GM23338 (cell line): ENCODE measurements at regions not wholly inside any gene's neighbourhood (a gene's known extent, or its start where the extent isn't known, plus 50 kb on each side); places are given as distances from the start of the nearest gene placed in this dataset.
"Not testable (repeated sequence)": the region's sequence is repeated elsewhere in the genome, so short reads cannot be mapped to it uniquely, and the experiment has no call there.

Source experiments
- ATAC-seq: fragments of 200-7000 bp; cut with Tn5 transposase; 3 replicates; pipeline ENCODE4 v1.9.1; 2020
- DNase-seq: peaks from one replicate; pipeline ENCODE4 v3.0.0-alpha.2; 2015; ENCODE audit warnings: low spot score
- H2AFZ ChIP-seq: fragments of 200-600 bp; sonication (generic); 2 replicates; pipeline ENCODE4 v1.8.0; 2016; ENCODE audit warnings: antibody characterized with exemption, mild to moderate bottlenecking, moderate library complexity
- H3F3A ChIP-seq: fragments of 200-600 bp; sonication (generic); replicated peaks from 2 replicates; pipeline ENCODE4 v1.8.0; 2017; ENCODE audit warnings: antibody characterized with exemption, mixed run types, low read depth
- H3K27ac ChIP-seq: fragments of 200-600 bp; sonication (generic); 2 replicates; pipeline ENCODE4 v1.6.1; 2016; ENCODE audit warnings: low read depth
- H3K27me3 ChIP-seq: fragments of 200-600 bp; sonication (generic); 2 replicates; pipeline ENCODE4 v1.8.0; 2016; ENCODE audit warnings: mild to moderate bottlenecking, mixed run types, moderate library complexity; ENCODE audit not compliant: insufficient read depth
- H3K36me3 ChIP-seq: fragments of 200-600 bp; sonication (generic); 2 replicates; pipeline ENCODE4 v1.8.0; 2016; ENCODE audit warnings: mild to moderate bottlenecking; ENCODE audit not compliant: insufficient read depth
- H3K4me1 ChIP-seq: fragments of 200-600 bp; sonication (generic); 2 replicates; pipeline ENCODE4 v1.8.0; 2016; ENCODE audit warnings: mild to moderate bottlenecking, moderate library complexity; ENCODE audit not compliant: insufficient read depth
- H3K4me2 ChIP-seq: fragments of 200-600 bp; sonication (generic); 2 replicates; pipeline ENCODE4 v1.7.1; 2017; ENCODE audit warnings: mixed run types
- H3K4me3 ChIP-seq: fragments of 200-600 bp; sonication (generic); 2 replicates; pipeline ENCODE4 v1.6.1; 2016; ENCODE audit warnings: mixed run types
- H3K79me2 ChIP-seq: fragments of 200-600 bp; sonication (generic); replicated peaks from 2 replicates; pipeline ENCODE4 v1.8.0; 2017; ENCODE audit warnings: mild to moderate bottlenecking; ENCODE audit not compliant: insufficient read depth
- H3K9me2 ChIP-seq: fragments of 200-600 bp; sonication (generic); 2 replicates; pipeline ENCODE4 v1.8.0; 2017; ENCODE audit not compliant: insufficient read depth
- H4K20me1 ChIP-seq: fragments of 200-600 bp; sonication (generic); replicated peaks from 2 replicates; pipeline ENCODE4 v1.8.0; 2017; ENCODE audit warnings: mild to moderate bottlenecking; ENCODE audit not compliant: insufficient read depth
- H3K27ac Mint-ChIP-seq: 2 replicates; pipeline ENCODE4 v1.8.0; 2020; ENCODE audit warnings: inconsistent platforms, mild to moderate bottlenecking, moderate library complexity, mixed read lengths
- H3K27me3 Mint-ChIP-seq: 3 replicates; pipeline ENCODE4 v1.8.0; 2022; ENCODE audit warnings: low read depth, mild to moderate bottlenecking, moderate library complexity, mixed read lengths, inconsistent platforms; ENCODE audit not compliant: insufficient read depth, poor library complexity
- H3K36me3 Mint-ChIP-seq: 3 replicates; pipeline ENCODE4 v1.8.0; 2021; ENCODE audit warnings: low read depth, mild to moderate bottlenecking, inconsistent platforms, moderate library complexity, mixed read lengths
- H3K4me1 Mint-ChIP-seq: 3 replicates; pipeline ENCODE4 v1.8.0; 2020; ENCODE audit warnings: mild to moderate bottlenecking, inconsistent platforms, mixed read lengths
- H3K4me3 Mint-ChIP-seq: 3 replicates; pipeline ENCODE4 v1.8.0; 2021; ENCODE audit warnings: moderate library complexity, mild to moderate bottlenecking, inconsistent platforms, mixed read lengths
- H3K9me3 Mint-ChIP-seq: 3 replicates; pipeline ENCODE4 v1.8.0; 2020; ENCODE audit warnings: moderate library complexity, mild to moderate bottlenecking, inconsistent platforms, mixed read lengths
- CREB1 ChIP-seq: fragments of 250-450 bp; sonication (Bioruptor Pico); IDR thresholded peaks from 2 replicates; pipeline ENCODE4 v1.5.0; 2020; ENCODE audit warnings: low read depth, mild to moderate bottlenecking, moderate library complexity
- NANOG ChIP-seq: IDR thresholded peaks from 2 replicates; pipeline ENCODE4 v1.6.1; 2016; ENCODE audit warnings: antibody characterized with exemption, borderline replicate concordance
- POLR2AphosphoS5 ChIP-seq: IDR thresholded peaks from 2 replicates; pipeline ENCODE4 v1.6.1; 2016; ENCODE audit warnings: antibody characterized with exemption, low read depth
- STAT1 ChIP-seq: IDR thresholded peaks from one replicate; pipeline ENCODE4 v1.6.1; 2016; ENCODE audit warnings: antibody characterized with exemption; ENCODE audit not compliant: unreplicated experiment
- ZNF114 ChIP-seq: fragments of 250-450 bp; sonication (Bioruptor Pico); IDR thresholded peaks from 2 replicates; pipeline ENCODE4 v1.5.0; 2020; ENCODE audit warnings: mild to moderate bottlenecking, moderate library complexity
- ZNF331 ChIP-seq: fragments of 250-450 bp; sonication (Bioruptor Pico); IDR thresholded peaks from 2 replicates; pipeline ENCODE4 v1.5.0; 2020; ENCODE audit warnings: low read depth, mild to moderate bottlenecking, moderate library complexity
- TF ChIP-seq, protein P1 (sequence below): IDR thresholded peaks from 2 replicates; pipeline ENCODE4 v1.6.1; 2016; ENCODE audit warnings: antibody characterized with exemption
- TF ChIP-seq, protein P2 (sequence below), 2 experiments: fragments of 200-600 bp in 1 of 2; sonication (generic) in 1 of 2; conservative IDR thresholded peaks; 2 replicates each; pipeline versions ENCODE4 v1.5.1 to v1.6.1; 2016 to 2017; ENCODE audit warnings: antibody characterized with exemption in 2 of 2, low read depth in 2 of 2, mild to moderate bottlenecking in 2 of 2, moderate library complexity in 1 of 2

DNA sequence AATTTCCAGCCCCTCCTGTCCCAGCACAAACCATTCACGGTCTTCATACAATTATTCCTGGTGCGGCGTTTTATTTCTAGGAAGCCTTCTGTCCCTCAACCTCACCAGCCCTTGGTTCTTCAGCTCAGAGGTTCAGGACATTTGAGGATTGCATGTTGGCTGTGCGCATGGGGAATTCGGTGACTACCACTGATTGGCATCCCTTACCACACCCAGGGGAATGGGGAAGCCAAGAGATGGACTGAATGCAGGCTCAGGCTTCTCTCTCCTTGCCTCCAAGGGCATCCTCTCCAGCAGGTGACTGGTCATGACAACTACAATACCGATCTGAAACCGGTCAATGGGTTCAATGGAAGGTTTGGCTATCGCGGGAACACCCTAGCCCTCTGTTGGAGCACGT lies 153.8 kb downstream of the MTHFS start:
- H4K20me1 ChIP-seq: no peaks in the 10 kb centered on the region
- no peaks in the 10 kb centered on the region for H3F3A ChIP-seq
- Mint-ChIP-seq H3K27ac (no peak overlapping the region), H3K4me1 (0 out of 3 replicates have a peak, but pooled peaks cover 3% of the 10 kb centered on the region), H3K4me3 (no peak overlapping the region), H3K9me3 (peaks cover 6% of the 10 kb centered on the region; the same call in 2 of the 3 replicates), H3K27me3 (peaks cover 3% of the 10 kb centered on the region), H3K36me3 (no peaks in the 10 kb centered on the region)
- no peak overlapping the region for H2AFZ ChIP-seq
- no peak overlapping the region for H3K4me3 ChIP-seq
- DNase-seq: no peak
- no peaks in the 10 kb centered on the region for H3K4me1 ChIP-seq
- no peaks in the 10 kb centered on the region for H3K79me2 ChIP-seq
- H3K9me2 ChIP-seq: no peaks in the 10 kb centered on the region
- no peaks in the 10 kb centered on the region for H3K27me3 ChIP-seq
- no peak overlapping the region for H3K27ac ChIP-seq
- no peak overlapping the region for H3K4me2 ChIP-seq
- no peak for ATAC-seq
- TF ChIP-seq, protein P1, sequence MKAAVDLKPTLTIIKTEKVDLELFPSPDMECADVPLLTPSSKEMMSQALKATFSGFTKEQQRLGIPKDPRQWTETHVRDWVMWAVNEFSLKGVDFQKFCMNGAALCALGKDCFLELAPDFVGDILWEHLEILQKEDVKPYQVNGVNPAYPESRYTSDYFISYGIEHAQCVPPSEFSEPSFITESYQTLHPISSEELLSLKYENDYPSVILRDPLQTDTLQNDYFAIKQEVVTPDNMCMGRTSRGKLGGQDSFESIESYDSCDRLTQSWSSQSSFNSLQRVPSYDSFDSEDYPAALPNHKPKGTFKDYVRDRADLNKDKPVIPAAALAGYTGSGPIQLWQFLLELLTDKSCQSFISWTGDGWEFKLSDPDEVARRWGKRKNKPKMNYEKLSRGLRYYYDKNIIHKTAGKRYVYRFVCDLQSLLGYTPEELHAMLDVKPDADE: no peak
- no peak for TF ChIP-seq POLR2AphosphoS5
- no peaks in the 10 kb centered on the region for H3K36me3 ChIP-seq

DNA sequence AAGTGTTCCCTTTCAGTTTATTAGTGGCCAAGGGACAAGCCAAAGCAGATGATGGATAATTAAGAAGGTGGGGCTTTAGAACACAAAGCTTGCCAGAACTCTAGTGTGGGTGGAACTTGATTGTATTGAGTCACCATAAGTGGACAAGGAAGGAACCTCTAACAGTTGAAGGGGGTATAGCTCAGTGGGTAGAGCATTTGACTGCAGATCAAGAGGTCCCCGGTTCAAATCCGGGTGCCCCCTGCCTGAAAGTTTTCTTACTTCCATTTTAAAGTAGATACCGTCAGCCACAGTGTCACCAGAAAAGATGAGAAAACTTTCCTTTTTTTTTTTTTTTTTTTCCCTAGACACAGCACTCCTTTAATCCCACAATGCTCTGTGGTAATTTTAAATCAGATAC lies 152.3 kb downstream of the MTHFS start:
- not testable (repeated sequence) for H3K9me3 Mint-ChIP-seq, H3K4me2 ChIP-seq, H3K36me3 Mint-ChIP-seq, H3K27me3 Mint-ChIP-seq, H4K20me1 ChIP-seq, H3K4me1 ChIP-seq, H3K27me3 ChIP-seq, H2AFZ ChIP-seq, H3K4me1 Mint-ChIP-seq, H3K27ac Mint-ChIP-seq, H3K9me2 ChIP-seq, H3K4me3 Mint-ChIP-seq, H3K79me2 ChIP-seq, H3K27ac ChIP-seq, ATAC-seq, H3K36me3 ChIP-seq, H3F3A ChIP-seq, H3K4me3 ChIP-seq
- peak; percentile 49 for DNase-seq

DNA sequence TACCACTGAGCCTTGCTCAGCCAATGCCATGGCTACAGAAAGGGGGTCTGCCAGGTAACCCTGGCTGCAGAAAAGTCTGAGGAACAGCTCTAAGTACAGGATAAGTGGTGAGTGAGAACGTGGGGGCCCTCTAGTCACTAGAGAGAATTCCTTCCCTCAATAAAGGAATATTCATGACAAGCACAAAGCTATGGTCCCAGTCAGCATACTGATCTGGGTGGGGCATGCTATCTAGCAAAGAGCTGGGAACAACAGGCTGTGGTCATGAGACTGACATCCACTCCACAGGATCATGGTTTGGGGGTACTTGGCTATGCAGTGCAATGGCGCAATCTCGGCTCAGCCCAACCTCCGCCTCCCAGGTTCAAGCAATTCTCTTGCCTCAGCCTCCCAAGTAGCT lies 140.4 kb downstream of the MTHFS start:
- no peaks in the 10 kb centered on the region for H3K36me3 ChIP-seq
- H2AFZ ChIP-seq: no peak overlapping the region
- no peaks in the 10 kb centered on the region for H3K79me2 ChIP-seq
- Mint-ChIP-seq H3K27me3 (no peaks in the 10 kb centered on the region), H3K27ac (no peak overlapping the region), H3K4me3 (no peak overlapping the region), H3K4me1 (no peaks in the 10 kb centered on the region), H3K9me3 (peaks cover 21% of the 10 kb centered on the region), H3K36me3 (peaks cover 14% of the 10 kb centered on the region)
- H3K27me3 ChIP-seq: no peaks in the 10 kb centered on the region
- ATAC-seq (no peak), DNase-seq (no peak)
- H4K20me1 ChIP-seq: no peaks in the 10 kb centered on the region
- H3K4me1 ChIP-seq: no peaks in the 10 kb centered on the region
- H3F3A ChIP-seq: no peaks in the 10 kb centered on the region
- H3K9me2 ChIP-seq: no peaks in the 10 kb centered on the region
- H3K27ac ChIP-seq: no peak overlapping the region
- H3K4me3 ChIP-seq: no peak overlapping the region
- H3K4me2 ChIP-seq: no peak overlapping the region
- TF ChIP-seq NANOG: no peak
- TF ChIP-seq CREB1 (CRISPR knock-in tag): no peak
- no peak for TF ChIP-seq ZNF114
- no peak for TF ChIP-seq STAT1
- TF ChIP-seq ZNF331 (CRISPR knock-in tag): no peak
- TF ChIP-seq, protein P1: no peak
- TF ChIP-seq, protein P2, sequence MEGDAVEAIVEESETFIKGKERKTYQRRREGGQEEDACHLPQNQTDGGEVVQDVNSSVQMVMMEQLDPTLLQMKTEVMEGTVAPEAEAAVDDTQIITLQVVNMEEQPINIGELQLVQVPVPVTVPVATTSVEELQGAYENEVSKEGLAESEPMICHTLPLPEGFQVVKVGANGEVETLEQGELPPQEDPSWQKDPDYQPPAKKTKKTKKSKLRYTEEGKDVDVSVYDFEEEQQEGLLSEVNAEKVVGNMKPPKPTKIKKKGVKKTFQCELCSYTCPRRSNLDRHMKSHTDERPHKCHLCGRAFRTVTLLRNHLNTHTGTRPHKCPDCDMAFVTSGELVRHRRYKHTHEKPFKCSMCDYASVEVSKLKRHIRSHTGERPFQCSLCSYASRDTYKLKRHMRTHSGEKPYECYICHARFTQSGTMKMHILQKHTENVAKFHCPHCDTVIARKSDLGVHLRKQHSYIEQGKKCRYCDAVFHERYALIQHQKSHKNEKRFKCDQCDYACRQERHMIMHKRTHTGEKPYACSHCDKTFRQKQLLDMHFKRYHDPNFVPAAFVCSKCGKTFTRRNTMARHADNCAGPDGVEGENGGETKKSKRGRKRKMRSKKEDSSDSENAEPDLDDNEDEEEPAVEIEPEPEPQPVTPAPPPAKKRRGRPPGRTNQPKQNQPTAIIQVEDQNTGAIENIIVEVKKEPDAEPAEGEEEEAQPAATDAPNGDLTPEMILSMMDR (conservative IDR thresholded peaks at IDR 0.05; ENCODE audit: low read depth in 2 of 2): no peak
- no peak for TF ChIP-seq POLR2AphosphoS5
